CD4-positive, alpha-beta T cell treated with Interleukin-15 for 1 hour (primary cell): ENCODE measurements at regions not wholly inside any gene's neighbourhood (a gene's known extent, or its start where the extent isn't known, plus 50 kb on each side); places are given as distances from the start of the nearest gene placed in this dataset.

ENCODE experiments used
- DNase-seq: peaks from one replicate; pipeline ENCODE4 v3.0.0-alpha.2; 2020

DNA sequence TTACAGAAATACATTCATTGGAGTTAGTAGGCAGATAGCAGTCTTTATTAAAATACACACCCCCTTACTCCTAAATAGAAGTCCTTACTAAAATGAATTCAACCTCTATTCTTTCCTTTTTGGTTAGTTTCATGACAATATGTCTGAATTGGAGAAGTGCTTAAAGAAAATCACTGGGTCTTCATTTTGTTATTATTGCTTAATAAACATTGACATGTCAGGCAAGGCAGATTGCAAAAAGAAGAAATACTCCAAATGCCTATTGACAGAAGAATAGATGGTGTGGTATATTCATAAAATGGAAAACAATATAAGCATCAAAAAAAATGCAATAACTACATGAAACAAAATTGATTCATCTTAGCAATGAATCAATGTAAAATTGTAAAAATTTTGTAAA is 135.5 kb downstream of the TMEM26 start:
- no peak for DNase-seq

DNA sequence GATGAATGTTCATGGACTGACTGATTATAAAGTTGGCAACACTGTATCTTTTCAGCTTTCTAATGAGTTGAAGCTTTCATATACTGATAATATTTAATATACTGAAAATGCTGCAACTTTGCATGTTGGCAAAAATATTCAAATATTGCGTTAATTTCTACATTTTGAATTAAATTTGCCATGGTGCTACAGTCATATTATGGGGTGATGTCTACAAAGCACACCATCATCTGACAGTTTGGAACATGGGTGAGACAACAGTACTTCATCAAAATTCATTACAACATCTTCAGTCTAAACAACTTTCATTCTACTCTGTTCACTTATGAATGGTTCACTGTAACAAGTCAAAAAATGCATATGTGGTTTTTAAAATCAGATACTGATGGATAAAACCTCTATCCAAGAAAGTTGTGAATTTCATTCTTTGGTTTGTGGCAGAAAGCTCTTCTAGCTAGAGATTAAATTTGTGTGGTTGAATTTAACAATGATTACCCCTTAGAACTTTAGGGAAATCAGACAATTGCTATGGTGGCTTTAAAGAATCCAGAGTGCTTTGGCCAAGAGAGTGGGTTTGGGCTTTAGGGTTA is 136.4 kb downstream of the TMEM26 start:
- no peak for DNase-seq

DNA sequence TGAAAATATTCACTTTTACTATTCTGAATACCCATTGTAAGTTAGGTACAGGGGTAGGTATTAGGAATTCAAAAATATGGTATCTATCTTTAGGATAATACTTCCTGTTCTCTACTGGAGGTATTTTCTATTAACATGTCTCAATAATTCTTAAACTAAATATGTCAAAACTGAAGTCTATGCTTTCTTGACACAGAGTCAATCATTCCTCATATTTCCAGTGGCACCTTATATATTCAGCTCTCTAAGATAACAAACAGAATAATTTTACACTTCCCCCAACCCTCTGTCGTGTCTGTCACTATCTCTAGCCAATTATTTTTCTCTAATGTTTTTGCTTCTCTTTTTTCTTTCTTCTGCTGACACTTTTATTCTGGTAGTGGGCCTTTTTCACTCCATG is 138.9 kb downstream of the TMEM26 start:
- no peak for DNase-seq

DNA sequence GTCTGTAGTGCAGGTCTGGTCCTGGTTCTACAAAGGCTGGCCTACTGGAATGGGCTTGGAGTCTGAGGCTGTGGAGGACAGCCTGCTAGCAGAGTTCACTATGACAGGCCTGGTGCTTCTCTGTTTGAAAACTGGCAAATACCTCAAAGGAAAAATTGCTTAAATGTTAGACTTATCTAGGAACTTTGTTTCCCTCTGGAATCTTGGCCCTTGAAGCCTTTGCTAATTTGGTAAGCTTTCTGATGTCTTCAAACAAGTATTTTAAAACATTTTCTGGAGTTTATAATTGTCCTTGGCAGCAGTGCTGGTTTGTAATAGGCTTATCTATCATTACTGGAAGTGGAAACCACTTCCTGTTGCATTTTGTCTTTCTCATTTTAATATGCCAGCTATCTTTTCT is 139.7 kb downstream of the TMEM26 start:
- DNase-seq: no peak

DNA sequence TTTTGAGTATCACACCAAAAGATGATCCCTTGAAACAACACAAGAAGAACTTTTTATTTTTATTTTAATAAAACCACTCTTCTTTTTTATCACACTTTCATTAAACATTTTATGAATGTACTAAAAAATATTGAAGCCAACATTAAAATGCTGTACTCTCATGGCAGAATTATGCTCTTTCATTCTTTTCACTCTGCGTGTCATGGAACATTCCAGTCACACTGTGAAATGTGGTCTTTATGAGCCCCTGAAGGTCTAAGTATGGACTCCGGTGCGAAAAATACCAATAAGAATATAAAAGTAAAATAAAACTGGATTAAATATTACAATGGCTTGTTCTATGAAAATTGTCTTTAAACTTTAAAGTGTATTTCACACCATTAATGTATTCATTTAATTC is 148.4 kb downstream of the TMEM26 start:
- no peak for DNase-seq

DNA sequence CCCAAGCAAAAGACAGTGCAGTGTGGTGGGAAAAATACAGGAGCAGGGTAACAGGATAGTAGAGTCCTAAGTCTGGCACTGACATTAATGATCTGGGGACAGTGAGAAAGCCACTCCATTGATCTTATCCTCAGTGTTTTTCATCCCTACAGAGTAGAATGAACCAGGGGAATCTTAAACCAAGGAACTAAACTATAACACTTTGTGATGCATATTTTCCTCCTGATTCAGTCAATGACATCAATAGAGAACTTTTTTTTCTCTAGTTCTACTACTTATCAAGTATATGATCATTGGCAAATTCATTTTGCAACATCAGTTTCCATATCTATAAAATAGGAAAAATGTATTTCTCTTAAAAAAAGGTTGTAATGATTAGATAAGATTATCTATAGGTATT is 151.1 kb downstream of the TMEM26 start:
- DNase-seq: no peak

DNA sequence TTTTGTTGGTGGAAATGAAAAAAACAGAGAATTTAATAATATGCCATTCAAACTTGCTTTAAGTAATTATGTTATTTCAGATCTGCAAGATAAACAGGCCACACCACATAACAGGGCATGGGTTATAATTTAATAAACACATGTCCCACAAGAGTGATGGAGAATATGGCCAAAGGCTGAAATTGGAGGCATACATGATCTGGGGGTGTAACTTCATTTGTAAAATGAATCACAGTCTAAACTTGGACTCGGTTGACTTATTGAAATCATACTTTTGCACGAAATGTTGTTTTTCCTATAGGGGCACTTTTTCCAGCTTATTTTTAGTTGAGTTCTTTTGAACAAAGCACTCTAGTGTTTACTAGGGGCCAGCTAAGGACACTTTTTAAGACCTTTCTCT is 151.6 kb downstream of the TMEM26 start:
- DNase-seq: no peak

DNA sequence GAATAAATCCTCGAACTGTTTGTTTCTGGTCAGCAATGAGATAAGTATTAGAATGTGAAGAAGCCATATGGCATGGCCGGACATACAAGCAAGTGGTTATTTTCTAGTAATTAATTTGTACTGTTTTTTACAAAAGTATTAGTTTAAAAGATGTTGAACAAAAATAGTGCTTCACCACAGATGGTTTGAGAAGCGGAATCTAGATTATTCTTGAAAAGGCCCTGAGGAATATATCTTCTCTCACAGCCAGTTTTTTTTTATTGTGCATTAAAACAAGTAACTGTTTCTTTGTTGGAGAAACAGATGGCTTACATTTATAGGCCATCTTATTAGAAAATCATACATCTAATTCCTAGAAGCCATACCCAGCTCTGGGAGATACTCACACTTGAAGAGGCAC is 153.3 kb downstream of the TMEM26 start:
- no peak for DNase-seq

DNA sequence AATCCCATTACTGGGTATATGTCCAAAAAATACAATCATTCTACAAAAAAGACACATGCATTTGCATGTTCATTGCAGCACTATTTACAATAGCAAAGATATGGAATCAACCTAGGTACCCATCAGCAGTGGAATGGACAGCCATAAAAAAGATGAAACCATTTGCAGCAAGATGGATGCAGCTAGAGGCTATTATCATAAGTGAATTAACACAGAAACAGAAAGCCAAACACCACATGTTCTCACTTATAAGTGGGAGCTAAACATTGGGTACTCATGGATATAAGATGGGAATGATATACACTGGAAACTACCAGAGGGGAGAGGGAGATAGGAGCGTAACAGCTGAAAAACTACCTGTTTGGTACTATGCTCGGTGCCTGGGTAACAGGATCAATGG is 154.0 kb downstream of the TMEM26 start:
- DNase-seq: no peak

DNA sequence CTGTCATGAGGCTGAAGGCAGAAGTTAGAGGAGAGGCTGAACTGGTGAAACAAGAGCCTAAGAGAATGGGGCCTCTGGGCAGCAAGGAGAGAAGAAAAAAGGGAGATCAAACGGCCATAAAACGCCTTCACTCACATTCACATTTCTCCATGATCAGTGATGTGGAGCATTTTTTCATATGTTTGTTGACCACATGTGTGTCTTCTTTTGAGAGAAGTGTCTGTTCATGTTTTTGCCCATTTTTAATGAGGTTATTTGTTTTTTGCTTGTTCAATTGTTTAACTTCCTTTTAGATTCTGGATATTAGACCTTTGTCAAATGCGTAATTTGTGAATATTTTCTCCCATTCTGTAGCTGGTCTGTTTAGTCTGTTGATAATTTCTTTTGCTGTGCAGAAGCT is 155.0 kb downstream of the TMEM26 start:
- DNase-seq: no peak

DNA sequence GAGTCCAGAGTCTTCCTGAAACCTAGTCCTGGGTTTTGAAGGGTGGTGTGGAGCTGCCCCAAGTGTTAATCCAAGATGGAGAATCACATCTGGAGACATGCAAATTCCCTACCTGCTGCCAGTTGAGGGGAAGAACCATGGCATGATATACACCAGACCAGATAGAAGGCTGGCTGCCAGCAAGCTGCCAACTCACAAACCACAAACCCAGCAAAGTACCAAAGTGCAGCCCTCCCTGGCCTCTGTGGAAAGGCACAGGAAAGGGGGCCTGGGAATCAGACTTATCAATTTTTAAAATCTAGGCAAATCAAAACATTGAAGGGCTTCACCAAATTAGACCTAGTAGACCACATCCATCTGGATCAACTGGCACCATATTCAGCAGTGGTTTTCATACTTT is 157.0 kb downstream of the TMEM26 start:
- no peak for DNase-seq

DNA sequence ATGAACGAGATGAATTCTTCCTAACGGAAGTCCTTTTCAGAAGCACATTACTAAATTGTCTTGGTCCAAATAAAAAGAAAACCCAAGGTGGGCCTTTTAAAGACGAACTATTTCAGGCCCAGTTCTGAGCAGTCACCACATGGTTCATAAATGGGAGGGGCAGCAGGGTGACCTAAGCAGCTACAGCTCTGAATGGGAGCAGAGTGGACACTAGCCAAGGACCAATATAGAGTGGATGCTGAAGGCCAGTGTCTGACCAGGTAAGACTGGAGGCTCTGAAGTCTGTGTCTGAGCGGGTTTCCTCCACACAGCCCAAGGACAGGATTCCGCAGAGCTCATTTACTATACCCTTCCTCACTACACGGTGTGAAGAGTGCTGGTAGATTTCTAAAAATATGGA is 159.1 kb downstream of the TMEM26 start:
- no peak for DNase-seq

DNA sequence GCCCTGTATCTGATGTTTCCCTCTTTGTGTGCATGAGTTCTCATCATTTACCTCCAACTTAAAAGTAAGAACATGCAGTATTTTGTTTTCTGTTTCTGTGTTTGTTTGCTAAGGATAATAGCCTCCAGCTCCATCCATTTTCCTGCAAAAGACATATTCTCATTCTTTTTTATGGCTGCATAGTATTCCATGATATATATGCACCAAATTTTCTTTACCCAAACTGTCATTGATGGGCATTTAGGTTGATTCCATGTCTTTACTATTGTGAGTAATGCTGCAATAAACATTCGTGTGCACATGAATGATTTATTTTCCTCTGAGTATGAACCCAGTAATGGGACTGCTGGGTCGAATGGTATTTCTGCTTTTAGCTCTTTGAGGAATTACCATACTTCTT is 163.4 kb downstream of the TMEM26 start:
- no peak for DNase-seq

DNA sequence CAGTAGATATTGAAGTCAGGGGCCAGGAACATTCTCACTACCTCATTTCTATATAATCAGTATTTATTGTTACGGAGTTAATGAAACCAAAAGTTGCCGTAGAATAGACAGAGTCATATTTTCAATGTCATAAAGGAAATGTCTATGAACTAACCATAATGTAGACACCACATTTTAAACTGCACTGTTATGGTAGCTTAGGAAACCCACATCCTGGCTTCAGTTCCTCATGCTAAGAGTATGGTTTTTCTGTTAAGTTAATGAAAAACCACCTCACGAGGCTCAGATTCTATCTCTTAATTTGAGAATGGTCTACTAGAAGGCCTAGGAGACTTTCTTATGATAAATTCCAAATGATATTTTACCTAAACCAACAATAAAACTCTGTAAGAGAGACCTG is 166.5 kb downstream of the TMEM26 start:
- no peak for DNase-seq

DNA sequence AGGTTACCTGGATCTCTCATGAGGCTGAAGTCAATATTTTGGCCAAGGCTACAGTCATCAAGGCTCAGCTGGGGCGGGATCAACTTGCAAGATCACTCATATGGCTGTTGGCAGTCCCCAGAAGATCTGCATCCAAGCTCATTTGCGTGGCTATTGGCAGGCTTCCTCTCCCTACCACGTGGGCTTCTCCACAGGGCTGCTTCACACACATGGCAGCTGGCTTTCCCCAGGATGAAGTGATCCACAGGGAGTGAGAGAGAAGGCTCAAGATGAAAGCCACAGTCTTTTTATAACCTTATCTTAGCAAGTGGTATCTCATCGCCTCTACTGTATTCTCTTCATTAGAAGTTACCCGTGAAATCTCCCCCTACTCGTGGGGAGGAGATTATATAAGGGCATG is 167.4 kb downstream of the TMEM26 start:
- DNase-seq: no peak

DNA sequence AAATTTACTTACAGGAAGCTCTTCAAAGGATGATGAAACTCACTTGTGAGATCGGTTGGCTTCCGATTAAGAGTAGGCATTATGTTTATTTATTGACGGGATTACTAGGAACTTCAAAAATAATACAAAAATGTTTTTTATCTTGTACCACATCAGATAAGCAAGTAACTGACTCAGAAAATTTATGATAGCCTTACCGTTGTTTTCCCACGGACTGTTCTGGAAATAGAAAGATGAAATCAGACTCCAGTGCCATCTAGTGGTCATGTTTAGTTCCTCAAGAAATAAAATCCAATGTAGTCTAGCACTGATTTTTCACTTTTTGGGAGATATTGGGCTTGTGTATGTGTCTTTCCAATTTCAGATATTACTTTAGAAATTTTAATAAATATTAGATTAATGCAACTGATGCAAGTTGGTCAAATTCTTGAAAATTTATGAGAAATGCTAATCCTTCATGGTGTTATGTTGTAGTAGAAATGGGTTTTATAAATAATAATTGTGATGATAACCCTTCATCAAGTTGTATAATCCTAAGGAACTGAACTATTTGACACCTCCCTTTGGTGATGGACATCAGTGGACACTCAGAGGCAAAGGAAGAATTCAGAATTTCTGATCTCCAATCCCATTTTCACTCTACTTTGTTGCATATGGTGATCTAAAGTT is 168.8 kb downstream of the TMEM26 start:
- no peak for DNase-seq

DNA sequence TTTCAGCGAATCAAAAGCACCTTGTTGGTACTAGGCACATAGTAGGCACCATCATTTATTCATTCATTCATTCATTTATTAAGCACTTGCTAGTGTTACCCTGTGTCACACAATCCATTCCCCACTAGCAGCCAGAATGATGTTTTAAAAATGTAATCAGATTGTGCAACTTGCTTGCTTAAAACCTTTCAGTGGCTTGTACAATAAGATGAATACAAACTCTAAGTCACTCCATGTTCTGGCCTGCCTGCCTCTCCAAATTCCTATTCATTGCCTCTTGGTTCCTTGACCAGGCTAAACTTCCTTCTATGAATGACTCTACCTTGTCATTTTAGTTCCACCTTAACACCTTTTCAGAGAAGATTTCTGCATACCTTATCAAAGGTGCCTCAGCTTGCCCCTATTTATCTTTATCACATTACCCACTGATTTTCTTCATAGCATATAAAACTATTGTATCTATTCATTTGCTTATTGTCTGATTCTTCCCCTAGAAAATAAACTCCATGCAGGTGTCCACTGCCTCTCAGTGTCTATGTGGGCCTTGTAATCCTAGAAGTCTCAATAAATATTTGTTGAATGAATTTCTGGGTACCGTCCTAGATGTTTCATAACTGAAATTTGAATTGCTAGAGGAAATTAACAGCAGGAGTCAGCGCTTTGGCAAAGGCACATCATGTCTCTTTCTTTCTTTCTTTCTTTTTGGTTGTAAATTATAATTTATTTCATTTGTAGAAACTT is 169.5 kb downstream of the TMEM26 start:
- DNase-seq: no peak

DNA sequence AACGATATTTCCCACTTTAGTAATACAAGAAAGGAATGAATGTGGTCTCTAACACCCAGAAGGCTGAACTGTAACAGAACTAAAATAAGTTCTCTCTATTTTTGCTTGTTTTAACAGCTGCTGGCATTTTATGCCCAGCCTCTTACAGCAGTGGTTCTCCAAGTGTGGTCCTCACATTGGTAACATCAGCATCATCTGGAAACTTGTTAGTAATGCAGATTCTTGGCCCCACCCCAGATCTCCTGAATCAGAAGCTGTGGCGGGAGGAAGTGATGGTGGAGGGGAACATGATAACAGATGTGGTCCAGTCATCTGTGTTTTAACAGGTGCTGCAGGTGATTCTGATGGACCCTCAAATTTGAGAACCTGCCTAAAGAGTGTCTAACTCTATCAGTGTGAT is 170.1 kb downstream of the TMEM26 start:
- no peak for DNase-seq

DNA sequence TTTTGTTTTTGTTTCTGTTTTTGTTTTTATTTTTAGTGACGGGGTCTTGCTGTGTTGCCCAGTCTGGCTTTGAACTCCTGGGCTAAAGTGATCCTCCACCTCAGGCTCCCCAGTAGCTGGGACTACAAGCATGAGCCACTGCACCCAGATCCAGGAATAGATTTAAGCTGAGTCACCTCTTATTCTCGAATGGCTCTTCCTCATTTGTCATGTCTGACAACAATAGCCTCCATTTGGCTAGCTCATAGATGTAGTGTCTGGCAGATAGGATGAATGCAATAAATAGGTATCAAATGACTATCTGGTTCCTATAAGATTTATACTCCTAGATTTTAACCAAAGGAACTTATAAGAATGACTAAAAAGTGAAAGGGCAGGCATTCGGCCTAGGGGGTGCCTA is 172.9 kb downstream of the TMEM26 start:
- DNase-seq: no peak

DNA sequence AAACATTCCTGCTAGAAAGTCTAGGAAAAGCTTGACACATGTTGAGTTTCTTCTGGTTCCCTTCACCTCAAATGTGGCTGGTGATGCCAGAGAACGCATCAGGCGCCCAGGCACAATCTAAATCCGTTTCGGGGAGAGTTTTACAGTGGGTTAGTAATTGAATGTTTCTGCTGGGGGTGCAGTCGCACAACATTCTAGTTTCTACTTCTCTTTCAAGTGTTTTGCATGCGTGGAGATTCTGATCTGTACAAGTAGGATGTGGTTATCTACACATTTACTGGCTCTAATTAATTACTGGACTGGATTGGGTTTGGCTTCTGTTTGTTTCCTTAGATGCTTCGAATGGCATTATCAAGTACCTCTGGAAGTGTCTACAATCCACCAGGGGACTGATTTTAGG is 173.8 kb downstream of the TMEM26 start:
- no peak for DNase-seq

DNA sequence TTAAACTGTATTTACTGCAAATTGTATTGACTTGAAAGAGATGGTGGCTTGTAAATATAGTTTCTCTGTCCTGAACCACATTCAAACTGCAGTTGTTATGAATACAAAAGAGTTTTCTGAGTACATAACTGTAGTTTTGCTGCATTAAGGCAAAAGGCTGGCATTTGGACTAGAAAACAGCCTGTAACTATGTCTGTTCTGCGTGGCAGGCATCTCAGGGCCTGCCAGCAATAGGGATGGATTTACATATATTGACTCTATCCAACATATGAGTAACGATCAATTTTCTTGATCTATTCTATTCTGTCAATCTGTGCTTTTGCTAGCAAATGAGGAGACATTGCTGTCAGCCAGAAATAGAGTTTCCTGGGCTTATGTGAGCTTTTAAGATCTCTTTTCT is 174.6 kb downstream of the TMEM26 start:
- DNase-seq: no peak

DNA sequence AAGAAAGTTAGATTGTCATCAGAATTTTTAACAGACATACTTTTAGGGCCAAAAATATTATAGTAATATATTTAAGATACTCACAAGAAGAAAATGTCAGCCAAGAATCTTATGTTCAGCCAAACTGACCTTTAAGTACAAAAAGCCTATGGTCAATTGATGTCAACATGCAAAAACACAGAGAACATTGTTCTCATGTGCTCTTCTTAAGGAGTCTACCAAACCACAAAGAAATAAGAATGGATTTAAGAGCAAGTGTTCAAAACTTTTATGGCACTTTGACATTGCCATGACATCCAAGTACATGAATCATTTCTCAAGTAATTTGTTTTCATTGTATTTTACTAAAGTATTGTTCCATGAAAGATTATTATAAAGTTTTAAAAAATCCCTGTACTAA is 180.4 kb downstream of the TMEM26 start:
- no peak for DNase-seq

DNA sequence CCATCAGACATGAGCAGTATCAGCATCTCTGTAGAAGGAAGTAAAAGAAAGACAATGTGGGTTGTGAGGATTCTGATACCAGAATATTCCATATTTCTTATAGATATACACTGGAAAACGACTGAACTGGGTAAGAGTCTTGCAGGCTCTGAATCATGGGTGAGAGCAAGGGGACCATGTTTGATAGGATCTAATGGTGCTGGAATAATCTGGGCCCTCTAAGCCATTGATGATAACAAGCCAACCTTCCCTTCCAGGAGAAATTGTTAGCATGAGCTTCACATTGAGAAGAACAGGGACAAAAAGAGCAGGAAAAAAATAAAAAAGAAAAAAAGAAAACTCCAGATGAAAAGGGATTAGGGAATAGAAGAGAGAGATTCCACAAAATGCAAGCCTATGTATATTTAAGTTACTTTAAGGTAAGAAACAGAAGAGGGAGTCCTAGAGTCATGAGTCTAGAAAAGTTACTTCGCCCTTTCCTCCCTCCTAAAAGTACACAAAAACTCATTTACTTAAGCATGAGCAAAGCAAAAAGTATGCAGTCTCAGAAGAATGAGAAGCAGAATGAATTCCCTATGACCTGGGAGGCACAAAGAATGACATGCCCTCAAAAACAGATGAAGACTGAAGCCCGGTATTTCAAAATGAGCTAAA is 181.9 kb downstream of the TMEM26 start:
- DNase-seq: no peak

DNA sequence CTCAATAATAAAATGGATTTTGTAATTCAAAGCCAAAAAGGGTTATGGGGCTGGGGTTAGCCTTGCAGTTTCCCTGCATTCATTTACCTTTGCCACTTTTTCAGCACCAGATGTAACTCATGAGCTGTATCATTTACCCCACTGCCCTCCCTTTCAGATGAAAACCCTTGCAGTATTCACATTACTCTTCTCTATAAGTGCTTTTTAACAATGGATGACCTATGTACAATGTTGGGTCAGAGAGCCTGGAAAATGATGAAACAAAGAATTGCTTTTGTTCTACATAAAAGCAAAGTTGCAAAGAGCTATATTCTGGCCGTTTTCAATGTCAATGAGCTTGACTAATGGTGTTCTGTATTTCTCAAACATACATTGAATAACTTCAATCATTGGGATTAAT is 189.7 kb downstream of the TMEM26 start:
- DNase-seq: no peak
